ENCODE measurements at regions not wholly inside any gene's neighbourhood (a gene's known extent, or its start where the extent isn't known, plus 50 kb on each side); places are given as distances from the start of the nearest gene placed in this dataset.

GRCh38 chrX:121902463-121902862 is 855.1 kb downstream of the GLUD2 start:
- Mint-ChIP-seq H3K27ac (no peak overlapping the region), H3K27me3 (ENCODE audit: low read depth) (no peaks in the 10 kb centered on the region), H3K9me3 (peaks cover 4% of the 10 kb centered on the region), H3K4me1 (no peaks in the 10 kb centered on the region), H3K4me3 (no peak overlapping the region), H3K36me3 (ENCODE audit: low read depth) (no peaks in the 10 kb centered on the region)
- TF ChIP-seq CTCF (IDR thresholded peaks at IDR 0.05; ENCODE audit: unreplicated experiment in 3 of 3): no peak

- Mint-ChIP-seq H3K4me3 (no peak overlapping the region), H3K36me3 (ENCODE audit: low read depth) (no peaks in the 10 kb centered on the region), H3K27me3 (ENCODE audit: low read depth) (no peaks in the 10 kb centered on the region), H3K27ac (no peak overlapping the region), H3K4me1 (no peaks in the 10 kb centered on the region), H3K9me3 (peaks cover 4% of the 10 kb centered on the region)
- TF ChIP-seq CTCF (IDR thresholded peaks at IDR 0.05; ENCODE audit: unreplicated experiment in 3 of 3): no peak
These were observed 856.6 kb downstream of the GLUD2 start for GRCh38 chrX:121903961-121904360.

- no peak overlapping the region for H3K4me3 Mint-ChIP-seq
- H3K36me3 Mint-ChIP-seq (ENCODE audit: low read depth): no peaks in the 10 kb centered on the region
- peaks cover 2% of the 10 kb centered on the region for H3K9me3 Mint-ChIP-seq
- H3K27me3 Mint-ChIP-seq (ENCODE audit: low read depth): no peaks in the 10 kb centered on the region
- no peak for TF ChIP-seq CTCF (IDR thresholded peaks at IDR 0.05; ENCODE audit: unreplicated experiment in 3 of 3)
- no peak overlapping the region for H3K27ac Mint-ChIP-seq
- H3K4me1 Mint-ChIP-seq: no peaks in the 10 kb centered on the region
These were observed 873.8 kb downstream of the GLUD2 start for GRCh38 chrX:121921258-121921657.

GRCh38 chrX:121931567-121931966 is 884.2 kb downstream of the GLUD2 start:
- H3K36me3 Mint-ChIP-seq (ENCODE audit: low read depth): no peaks in the 10 kb centered on the region
- H3K9me3 Mint-ChIP-seq: peaks cover 15% of the 10 kb centered on the region
- H3K4me3 Mint-ChIP-seq: no peak overlapping the region

GRCh38 chrX:121932688-121933087 is 885.3 kb downstream of the GLUD2 start:
- H3K4me3 Mint-ChIP-seq: no peak overlapping the region
- H3K36me3 Mint-ChIP-seq (ENCODE audit: low read depth): no peaks in the 10 kb centered on the region
- H3K9me3 Mint-ChIP-seq: peaks cover 12% of the 10 kb centered on the region
- no peaks in the 10 kb centered on the region for H3K4me1 Mint-ChIP-seq
- no peak for TF ChIP-seq CTCF (IDR thresholded peaks at IDR 0.05; ENCODE audit: unreplicated experiment in 3 of 3)
- no peaks in the 10 kb centered on the region for H3K27me3 Mint-ChIP-seq (ENCODE audit: low read depth)
- H3K27ac Mint-ChIP-seq: no peak overlapping the region

More at GRCh38 chrX:121931567-121931966, 884.2 kb downstream of the GLUD2 start:
- Mint-ChIP-seq H3K27ac (no peak overlapping the region), H3K4me1 (no peaks in the 10 kb centered on the region), H3K27me3 (ENCODE audit: low read depth) (no peaks in the 10 kb centered on the region)
- TF ChIP-seq CTCF (IDR thresholded peaks at IDR 0.05; ENCODE audit: unreplicated experiment in 3 of 3): no peak

- H3K9me3 Mint-ChIP-seq: peaks cover 6% of the 10 kb centered on the region
These were observed 901.8 kb downstream of the GLUD2 start for GRCh38 chrX:121949041-121949760.

More at GRCh38 chrX:121949041-121949760, 901.8 kb downstream of the GLUD2 start:
- H3K27ac Mint-ChIP-seq: no peak overlapping the region
- H3K36me3 Mint-ChIP-seq (ENCODE audit: low read depth): no peaks in the 10 kb centered on the region
- no peak overlapping the region for H3K4me3 Mint-ChIP-seq
- TF ChIP-seq CTCF (IDR thresholded peaks at IDR 0.05; ENCODE audit: unreplicated experiment in 3 of 3): no peak
- no peaks in the 10 kb centered on the region for H3K4me1 Mint-ChIP-seq
- no peaks in the 10 kb centered on the region for H3K27me3 Mint-ChIP-seq (ENCODE audit: low read depth)

Data from nephron (organoid).